BJ (cell line): ENCODE measurements at regions not wholly inside any gene's neighbourhood (a gene's known extent, or its start where the extent isn't known, plus 50 kb on each side); places are given as distances from the start of the nearest gene placed in this dataset.
"Not testable (repeated sequence)": the region's sequence is repeated elsewhere in the genome, so short reads cannot be mapped to it uniquely, and the experiment has no call there.

Experiments
- CTCF ChIA-PET: fragments of 350-600 bp; formaldehyde crosslinking; extraction: SDS; loops from one replicate; lab custom pipeline; 2021; ENCODE audit warnings: antibody characterized with exemption, inconsistent platforms; lab: Yijun Ruan, JAX
- POLR2A ChIA-PET: fragments of 300-600 bp; sonication (Branson Sonifier 250); formaldehyde crosslinking; extraction: SDS; loops from one replicate; lab custom pipeline; 2021; ENCODE audit warnings: antibody characterized with exemption; lab: Charles Lee
- DNase-seq: peaks from one replicate; pipeline ENCODE4 v3.0.0-alpha.2; 2011; ENCODE audit warnings: low read depth
- H3K27me3 ChIP-seq: 2 replicates; pipeline ENCODE4 v1.6.0; 2011; ENCODE audit warnings: low read length; ENCODE audit not compliant: control insufficient read depth, insufficient read depth
- H3K36me3 ChIP-seq: 2 replicates; pipeline ENCODE4 v1.5.1; 2011; ENCODE audit warnings: low read length; ENCODE audit not compliant: control insufficient read depth, insufficient read depth
- H3K4me3 ChIP-seq: 2 replicates; pipeline ENCODE4 v1.5.1; 2011; ENCODE audit warnings: low read depth, mild to moderate bottlenecking, control low read depth, low read length
- CTCF ChIP-seq: IDR thresholded peaks from 2 replicates; pipeline ENCODE4 v1.5.1; 2011; ENCODE audit warnings: low read depth, mild to moderate bottlenecking, control low read depth, inconsistent platforms, low read length, moderate library complexity; ENCODE audit not compliant: insufficient read depth

GRCh38 chr20:30484009-30484748, 773.3 kb upstream of the DEFB115 start:
- Histone ChIP-seq H3K36me3 (no peaks in the 10 kb centered on the region), H3K4me3 (no peak overlapping the region), H3K27me3 (no peaks in the 10 kb centered on the region)
- ChIA-PET CTCF (no interaction called here), POLR2A (no interaction called here)
- no peak for DNase-seq
- TF ChIP-seq CTCF: no peak

- TF ChIP-seq CTCF: no peak
- no peak overlapping the region for H3K4me3 ChIP-seq
- no peaks in the 10 kb centered on the region for H3K36me3 ChIP-seq
- ChIA-PET POLR2A (no interaction called here), CTCF (no interaction called here)
- H3K27me3 ChIP-seq: no peaks in the 10 kb centered on the region
- DNase-seq: no peak
These were observed 772.8 kb upstream of the DEFB115 start for GRCh38 chr20:30484749-30485070.

GRCh38 chr20:30485331-30486102, 771.9 kb upstream of the DEFB115 start:
- DNase-seq: no peak
- no peaks in the 10 kb centered on the region for H3K36me3 ChIP-seq
- POLR2A ChIA-PET: no interaction called here
- CTCF ChIA-PET: no interaction called here
- H3K4me3 ChIP-seq: no peak overlapping the region
- TF ChIP-seq CTCF: no peak
- no peaks in the 10 kb centered on the region for H3K27me3 ChIP-seq

- H3K36me3 ChIP-seq: no peaks in the 10 kb centered on the region
- no peak for TF ChIP-seq CTCF
- H3K27me3 ChIP-seq: no peaks in the 10 kb centered on the region
- ChIA-PET POLR2A (no interaction called here), CTCF (no interaction called here)
- no peak overlapping the region for H3K4me3 ChIP-seq
- no peak for DNase-seq
These were observed 771.4 kb upstream of the DEFB115 start for GRCh38 chr20:30486103-30486478.

GRCh38 chr20:30487461-30487860, 770.0 kb upstream of the DEFB115 start:
- DNase-seq, CTCF ChIA-PET, H3K4me3 ChIP-seq, POLR2A ChIA-PET, H3K36me3 ChIP-seq, H3K27me3 ChIP-seq: not testable (repeated sequence)
